Small intestine (tissue), 7 donors: ENCODE measurements at regions not wholly inside any gene's neighbourhood (a gene's known extent, or its start where the extent isn't known, plus 50 kb on each side); places are given as distances from the start of the nearest gene placed in this dataset.

ENCODE experiments used
- DNase-seq, 2 donors: peaks; one replicate each; pipeline versions ENCODE4 v3.0.0 to v3.0.0-alpha.2; 2013
- FAIRE-seq: peaks from 2 replicates; lab custom pipeline; 2012; peaks lifted over from hg19 to GRCh38; lab: Jason Lieb, UNC
- H3K27ac ChIP-seq, 3 donors: one replicate each; pipeline ENCODE4 v1.5.1; 2013; ENCODE audit warnings: low read length in 2 of 3, mild to moderate bottlenecking in 2 of 3, control low read depth in 1 of 3, inconsistent platforms in 1 of 3, low read depth in 1 of 3, moderate library complexity in 1 of 3
- H3K27me3 ChIP-seq, 3 donors: one replicate each; pipeline ENCODE4 v1.6.1; 2013; ENCODE audit warnings: low read length in 3 of 3, inconsistent platforms in 1 of 3; ENCODE audit not compliant: control insufficient read depth in 3 of 3, insufficient read depth in 3 of 3
- H3K36me3 ChIP-seq, 3 donors: one replicate each; pipeline ENCODE4 v1.6.1; 2013; ENCODE audit warnings: low read length in 3 of 3, inconsistent platforms in 1 of 3, low read depth in 1 of 3, mild to moderate bottlenecking in 1 of 3, moderate library complexity in 1 of 3; ENCODE audit not compliant: control insufficient read depth in 3 of 3, insufficient read depth in 2 of 3
- H3K4me1 ChIP-seq, 3 donors: one replicate each; pipeline ENCODE4 v1.6.1; 2013; ENCODE audit warnings: low read length in 2 of 3, inconsistent platforms in 1 of 3, low read depth in 1 of 3, mild to moderate bottlenecking in 1 of 3, moderate library complexity in 1 of 3; ENCODE audit not compliant: control insufficient read depth in 3 of 3, insufficient read depth in 2 of 3
- H3K4me3 ChIP-seq, 3 donors: one replicate each; pipeline ENCODE4 v1.5.1; 2013; ENCODE audit warnings: low read length in 3 of 3, control low read depth in 1 of 3, inconsistent platforms in 1 of 3, low read depth in 1 of 3, mild to moderate bottlenecking in 1 of 3, moderate library complexity in 1 of 3
- H3K9me3 ChIP-seq, 2 donors: one replicate each; pipeline ENCODE4 v1.6.1; 2013; ENCODE audit warnings: low read depth in 1 of 2, low read length in 1 of 2; ENCODE audit not compliant: control insufficient read depth in 2 of 2, insufficient read depth in 1 of 2
- WGBS, 3 donors: extraction: QIAGEN DNeasy Blood & Tissue Kit; methylation state at CpG; one replicate each; pipeline ENCODE4 v1.1.7; 2013; 5-methylcytosine and 5-hydroxymethylcytosine counted together
- donor health status: healthy with polysubstance abuse.
- donor health status: control.
- donor health status: control.
- donor health status: Bipolar disorder and iron deficiency.
- donor health status: healthy.

DNA sequence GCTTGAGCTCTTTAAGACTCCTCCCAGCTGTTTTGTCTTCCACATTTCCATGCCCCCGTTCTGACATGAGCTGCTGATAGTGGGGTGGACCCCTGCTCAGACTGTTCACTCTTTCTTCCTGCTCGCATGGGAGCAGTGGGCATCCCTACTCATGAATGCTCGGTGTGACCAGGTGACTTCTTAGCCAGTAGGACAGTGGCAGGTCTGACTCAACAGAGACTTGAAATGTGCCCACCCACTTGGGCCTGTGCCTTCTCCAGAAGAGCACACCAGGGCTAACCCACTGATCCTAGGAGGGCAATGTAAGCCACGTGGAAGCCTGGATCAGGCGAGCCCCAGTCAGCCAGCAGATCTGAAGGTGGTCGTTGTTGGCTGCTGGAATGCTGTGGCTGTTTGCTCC lies 582.0 kb downstream of the QKI start:
- no peak overlapping the region for H3K4me3 ChIP-seq
- H3K9me3 ChIP-seq = no peaks in the 10 kb centered on the region
- H3K27me3 ChIP-seq = no peaks in the 10 kb centered on the region
- no peaks in the 10 kb centered on the region for H3K4me1 ChIP-seq
- FAIRE-seq (no peak), DNase-seq (no peak)
- H3K36me3 ChIP-seq = no peaks in the 10 kb centered on the region
- no peak overlapping the region for H3K27ac ChIP-seq
- 75 to 82% (median 79%) methylated on average over 6 of the region's 6 CpGs for WGBS, 3 donors

DNA sequence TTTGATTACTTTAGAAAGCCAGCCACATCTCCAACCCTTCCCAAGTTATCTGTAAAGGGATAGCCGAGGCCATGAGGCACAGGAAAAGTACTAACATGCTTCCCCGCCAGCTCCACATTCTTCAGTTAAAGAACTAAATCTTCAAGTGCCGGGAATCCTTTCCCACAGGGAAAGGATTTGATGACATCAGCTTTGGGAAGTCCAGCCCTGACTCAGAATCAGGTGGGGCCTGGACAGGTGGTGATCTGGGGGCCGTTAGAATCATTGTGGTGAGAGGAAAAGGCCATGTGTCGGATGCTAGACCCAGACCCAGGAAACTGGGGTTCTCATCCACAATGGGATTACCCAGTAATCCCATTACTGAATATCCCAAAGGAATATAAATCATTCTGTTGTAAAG lies 580.0 kb downstream of the QKI start:
- WGBS, 3 donors = 71 to 81% (median 74%) methylated on average over 5 of the region's 5 CpGs
- Histone ChIP-seq H3K36me3 (no peaks in the 10 kb centered on the region), H3K4me3 (no peak overlapping the region), H3K27me3 (no peaks in the 10 kb centered on the region), H3K9me3 (no peaks in the 10 kb centered on the region), H3K27ac (no peak overlapping the region), H3K4me1 (no peaks in the 10 kb centered on the region)
- DNase-seq (no peak), FAIRE-seq (no peak)

DNA sequence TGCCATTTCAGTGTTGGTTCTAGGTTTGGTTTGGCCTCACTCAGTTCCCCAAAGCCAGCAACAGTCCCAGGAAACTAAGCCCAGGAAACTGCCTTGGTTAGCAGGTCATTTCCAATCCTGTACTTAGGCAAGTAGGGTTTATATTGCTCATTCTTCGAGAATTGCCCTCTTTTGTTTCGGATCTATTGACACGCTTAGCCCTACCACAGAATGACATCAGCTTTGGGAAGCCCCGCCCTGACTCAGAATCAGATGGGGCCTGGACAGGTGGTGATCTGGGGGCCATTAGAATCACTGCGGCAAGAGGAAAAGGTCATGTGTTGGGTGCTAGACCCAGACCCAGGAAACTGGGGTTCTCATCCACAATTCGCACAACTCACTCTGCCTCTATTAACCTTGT lies 578.2 kb downstream of the QKI start:
- FAIRE-seq (no peak), DNase-seq (no peak)
- no peak overlapping the region for H3K4me3 ChIP-seq
- no peaks in the 10 kb centered on the region for H3K36me3 ChIP-seq
- H3K9me3 ChIP-seq = no peaks in the 10 kb centered on the region
- 84 to 95% (median 90%) methylated on average over 6 of the region's 6 CpGs for WGBS, 3 donors
- H3K27me3 ChIP-seq = no peaks in the 10 kb centered on the region
- no peak overlapping the region for H3K27ac ChIP-seq
- no peaks in the 10 kb centered on the region for H3K4me1 ChIP-seq

DNA sequence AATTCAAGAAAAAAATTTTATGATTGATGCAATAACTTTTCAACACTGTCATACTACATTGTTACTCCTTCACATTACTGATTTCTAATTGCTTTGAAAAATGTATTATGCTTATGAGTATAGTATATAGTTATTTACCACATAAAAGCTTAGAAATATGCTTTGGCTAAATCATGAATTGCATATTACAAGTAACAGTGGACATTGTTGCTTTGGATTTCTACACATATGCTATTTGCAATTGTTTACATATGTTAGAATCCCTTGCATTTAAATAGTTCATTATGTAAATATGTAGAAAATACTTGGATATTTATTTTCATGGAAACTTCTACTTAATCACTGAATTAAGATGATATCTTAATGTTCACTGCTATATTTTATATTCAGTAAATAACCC lies 577.5 kb downstream of the QKI start:
- no peak for FAIRE-seq

DNA sequence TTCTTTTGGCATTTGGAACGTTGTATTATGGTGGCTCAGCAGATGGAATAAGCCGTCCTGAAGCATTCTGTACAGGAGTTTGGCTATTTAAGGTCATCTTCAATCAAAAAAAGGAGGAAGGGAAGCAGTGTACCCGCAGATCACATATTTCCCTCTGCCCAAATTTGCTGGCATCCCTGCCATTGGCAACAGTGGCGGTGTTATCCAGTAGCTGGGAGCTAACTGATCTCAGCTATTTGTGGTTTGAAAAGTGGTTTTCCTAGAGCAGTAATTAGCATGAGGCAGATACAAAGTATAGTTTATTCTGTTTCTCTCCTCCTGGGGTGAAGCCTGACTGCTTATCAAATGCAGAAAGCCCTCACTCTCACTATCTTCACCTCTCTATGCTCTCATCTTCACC lies 576.8 kb downstream of the QKI start:
- no peak overlapping the region for H3K4me3 ChIP-seq
- no peaks in the 10 kb centered on the region for H3K4me1 ChIP-seq
- 62 to 85% (median 72%) methylated on average over 4 of the region's 4 CpGs for WGBS, 3 donors
- H3K27me3 ChIP-seq = no peaks in the 10 kb centered on the region
- FAIRE-seq (no peak), DNase-seq (no peak)
- no peaks in the 10 kb centered on the region for H3K9me3 ChIP-seq
- no peaks in the 10 kb centered on the region for H3K36me3 ChIP-seq
- H3K27ac ChIP-seq = no peak overlapping the region

More for the DNA sequence above, 577.5 kb downstream of the QKI start:
- H3K27me3 ChIP-seq = no peaks in the 10 kb centered on the region
- no peak for DNase-seq
- no peak overlapping the region for H3K27ac ChIP-seq
- no peak overlapping the region for H3K4me3 ChIP-seq
- H3K9me3 ChIP-seq = no peaks in the 10 kb centered on the region
- no peaks in the 10 kb centered on the region for H3K36me3 ChIP-seq
- H3K4me1 ChIP-seq = no peaks in the 10 kb centered on the region

DNA sequence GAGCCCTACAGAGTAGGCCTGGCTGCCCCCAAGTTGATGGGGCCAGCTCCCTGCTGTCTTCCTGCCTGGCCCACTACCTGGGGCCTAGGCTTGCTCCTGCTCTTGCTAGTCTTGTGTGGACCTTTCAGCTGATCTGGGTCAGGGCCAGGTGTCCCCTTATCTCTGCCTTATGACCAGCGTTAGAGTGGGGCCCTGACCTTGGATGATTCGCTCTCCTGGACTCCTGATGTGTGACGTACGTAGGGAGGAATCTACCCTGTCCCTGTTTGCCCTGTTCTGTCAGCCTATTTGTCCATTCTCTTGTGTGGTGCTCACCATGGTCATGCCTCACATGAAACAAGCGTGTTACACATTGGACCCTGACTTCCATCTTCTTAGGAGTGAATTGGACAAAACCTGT lies 571.8 kb downstream of the QKI start:
- DNase-seq (no peak), FAIRE-seq (no peak)
- H3K36me3 ChIP-seq = no peaks in the 10 kb centered on the region
- no peaks in the 10 kb centered on the region for H3K27me3 ChIP-seq
- WGBS, 3 donors = 60 to 69% (median 68%) methylated on average over 5 of the region's 5 CpGs
- no peak overlapping the region for H3K4me3 ChIP-seq
- H3K27ac ChIP-seq = no peak overlapping the region
- no peaks in the 10 kb centered on the region for H3K9me3 ChIP-seq
- H3K4me1 ChIP-seq = no peaks in the 10 kb centered on the region

DNA sequence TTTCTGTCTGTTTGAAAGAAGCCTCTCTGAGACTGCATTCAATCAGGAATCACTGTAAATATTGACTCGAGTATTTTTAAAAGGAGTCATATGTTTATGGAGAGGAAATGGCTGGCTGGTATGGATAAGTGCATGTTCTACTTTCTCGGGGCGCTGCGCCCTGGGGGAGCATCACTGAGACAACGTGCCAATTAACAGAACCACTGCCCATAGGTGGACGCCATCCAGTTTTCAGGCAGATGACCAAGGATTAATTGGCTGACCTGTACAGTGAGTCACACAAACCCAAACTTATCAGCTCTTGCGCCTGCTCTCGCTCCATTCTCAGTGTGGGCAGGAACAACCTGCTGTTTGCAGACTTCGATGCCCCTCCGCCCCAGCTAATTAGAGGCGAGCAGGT lies 571.2 kb downstream of the QKI start:
- Histone ChIP-seq H3K36me3 (no peaks in the 10 kb centered on the region), H3K4me3 (no peak overlapping the region), H3K4me1 (no peaks in the 10 kb centered on the region), H3K27me3 (no peaks in the 10 kb centered on the region), H3K27ac (no peak overlapping the region), H3K9me3 (peaks cover 0 to 1% of the 10 kb centered on the region in 2 donors)
- FAIRE-seq (no peak), DNase-seq (no peak)
- 56 to 71% (median 67%) methylated on average over 11 of the region's 11 CpGs for WGBS, 3 donors

DNA sequence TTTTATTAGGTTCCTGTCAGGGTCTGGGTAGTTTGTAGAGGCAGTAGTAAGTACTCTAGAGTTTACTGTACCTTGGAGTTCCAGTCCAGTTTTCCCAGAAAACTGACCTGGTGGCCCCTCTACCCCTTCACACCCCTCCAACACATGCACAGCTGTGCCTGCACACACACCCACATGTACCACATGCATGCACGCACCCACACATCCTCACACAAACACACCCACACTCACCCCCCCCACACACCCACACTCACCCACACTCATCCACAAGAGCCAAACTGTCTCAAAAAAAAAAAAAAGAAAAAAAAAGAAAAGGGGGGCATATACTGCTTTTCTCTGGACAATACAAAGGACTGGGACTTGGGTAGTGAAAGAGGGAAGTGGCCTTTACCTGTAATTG lies 570.5 kb downstream of the QKI start:
- DNase-seq (no peak), FAIRE-seq (no peak)
- Histone ChIP-seq H3K27ac (no peak overlapping the region), H3K27me3 (no peaks in the 10 kb centered on the region), H3K4me3 (no peak overlapping the region), H3K4me1 (no peaks in the 10 kb centered on the region), H3K36me3 (no peaks in the 10 kb centered on the region), H3K9me3 (peaks cover 0 to 2% of the 10 kb centered on the region in 2 donors)
- 80 to 95% (median 88%) methylated on average over 1 of the region's 1 CpG for whole genome bisulfite sequencing, 3 donors

DNA sequence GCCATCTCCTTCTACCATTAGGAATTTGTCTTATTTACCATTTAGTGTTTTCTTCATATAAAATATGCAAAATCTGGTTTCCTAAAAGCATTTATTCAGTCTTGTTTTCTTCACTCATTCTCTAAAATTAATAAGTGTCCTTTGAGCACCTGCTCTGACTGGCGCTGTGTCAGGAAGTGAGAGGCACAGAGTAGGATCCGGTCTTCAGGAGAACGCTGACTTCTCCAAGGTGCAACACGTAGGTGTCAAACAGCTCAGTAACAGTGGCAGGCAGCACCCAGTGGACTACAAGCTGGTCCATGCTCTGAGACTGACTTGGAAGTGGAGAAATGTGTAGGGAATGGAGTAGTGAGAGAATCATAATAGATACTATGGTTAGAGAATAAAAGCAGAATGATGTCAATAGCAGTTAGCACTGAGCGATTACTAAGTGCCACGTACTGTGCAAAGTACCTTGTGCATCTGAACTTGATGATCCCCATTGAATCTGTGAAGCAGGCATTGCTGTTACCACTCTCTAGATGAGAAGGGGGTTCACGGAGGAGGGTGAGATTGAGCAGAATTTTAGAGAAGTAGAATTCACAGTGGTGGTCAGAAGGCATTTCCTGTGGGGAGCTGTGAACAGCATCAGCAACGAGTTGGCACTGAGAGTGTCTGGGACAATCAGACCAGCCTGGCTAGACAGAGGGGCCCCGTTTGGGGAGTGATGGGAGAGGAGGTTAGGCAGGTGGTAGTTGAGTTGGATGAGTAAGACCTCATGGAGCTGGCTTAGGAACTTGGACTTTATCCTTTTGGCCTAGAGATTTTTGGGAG lies 569.8 kb downstream of the QKI start:
- DNase-seq (no peak), FAIRE-seq (no peak)
- H3K9me3 ChIP-seq = peaks cover 0 to 4% of the 10 kb centered on the region in 2 donors
- H3K27me3 ChIP-seq = no peaks in the 10 kb centered on the region
- no peaks in the 10 kb centered on the region for H3K4me1 ChIP-seq
- 58 to 76% (median 66%) methylated on average over 9 of the region's 9 CpGs for WGBS, 3 donors
- no peaks in the 10 kb centered on the region for H3K36me3 ChIP-seq
- H3K4me3 ChIP-seq = no peak overlapping the region
- no peak overlapping the region for H3K27ac ChIP-seq
